ENCODE measurements at regions not wholly inside any gene's neighbourhood (a gene's known extent, or its start where the extent isn't known, plus 50 kb on each side); places are given as distances from the start of the nearest gene placed in this dataset.

- Histone ChIP-seq H3K14ac (ENCODE audit: insufficient read length) (no peak overlapping the region), H3K79me2 (ENCODE audit: control insufficient read depth in 1 of 2, insufficient read depth in 2 of 2, low read length in 2 of 2) (no peaks in the 10 kb centered on the region), H3K23me2 (ENCODE audit: low read depth, low read length) (peaks cover 3% of the 10 kb centered on the region; the same call in 1 of the 2 replicates), H3K9ac (replicated peaks in 1 of 4; ENCODE audit: extremely low read depth in 1 of 4, low read depth in 3 of 4, low read length in 3 of 4) (no peak overlapping the region), H3K36me3 (ENCODE audit: control insufficient read depth in 2 of 4, insufficient read depth in 4 of 4, low read length in 3 of 4) (no peaks in the 10 kb centered on the region), H4K20me1 (replicated peaks in 1 of 2; ENCODE audit: control insufficient read depth in 1 of 2, insufficient read depth in 2 of 2, low read length in 2 of 2) (no peaks in the 10 kb centered on the region), H3K4me1 (replicated peaks in 1 of 4; ENCODE audit: control insufficient read depth in 3 of 4, insufficient read depth in 4 of 4, low read length in 3 of 4) (no peaks in the 10 kb centered on the region), H4K91ac (replicated peaks; ENCODE audit: insufficient read length, low read length) (no peak overlapping the region), H3K27me3 (replicated peaks in 1 of 4; ENCODE audit: control insufficient read depth in 3 of 4, extremely low read depth in 1 of 4, insufficient read depth in 3 of 4, low read length in 3 of 4) (no peaks in the 10 kb centered on the region), H3K4me2 (ENCODE audit: insufficient read depth in 1 of 2, low read depth in 2 of 2, low read length in 2 of 2) (no peak overlapping the region), H2BK120ac (replicated peaks; ENCODE audit: low read depth, low read length) (no peak overlapping the region), H3K79me1 (ENCODE audit: low read depth, low read length) (no peaks in the 10 kb centered on the region), H2BK5ac (ENCODE audit: low read depth, low read length) (no peak overlapping the region), H3K18ac (ENCODE audit: extremely low read depth, low read length) (no peak overlapping the region), H3K56ac (replicated peaks; ENCODE audit: insufficient read length, low read depth, low read length) (no peak overlapping the region), H2BK12ac (ENCODE audit: low read depth, low read length) (no peak overlapping the region), H3K23ac (ENCODE audit: insufficient read length) (no peak overlapping the region), H3K27ac (ENCODE audit: low read depth, low read length) (no peak overlapping the region), H2AFZ (ENCODE audit: low read length) (no peak overlapping the region), H2BK15ac (ENCODE audit: low read length) (no peak overlapping the region), H3K9me3 (ENCODE audit: insufficient read depth in 2 of 2, low read depth in 1 of 2, low read length in 1 of 2) (no peaks in the 10 kb centered on the region), H2AK5ac (ENCODE audit: low read depth, low read length) (no peak overlapping the region), H3K4ac (replicated peaks; ENCODE audit: insufficient read length, low read depth, low read length) (no peak overlapping the region), H3K4me3 (ENCODE audit: extremely low read depth in 1 of 4, insufficient read depth in 2 of 4, low read depth in 3 of 4, low read length in 4 of 4) (no peak overlapping the region), H4K8ac (ENCODE audit: extremely low read depth, insufficient read depth, low read length) (no peak overlapping the region), H2BK20ac (ENCODE audit: low read length) (no peak overlapping the region), H4K5ac (ENCODE audit: insufficient read length, low read depth, low read length) (no peak overlapping the region)
- CTCF ChIA-PET (ENCODE audit: partially characterized antibody): no interaction called here
- FAIRE-seq (no peak), DNase-seq (ENCODE audit: low read depth in 1 of 2, low spot score in 2 of 2) (no peak)
- whole genome bisulfite sequencing, 2 experiments (ENCODE audit: extremely low coverage in 1 of 2, insufficient coverage in 1 of 2, insufficient read length in 1 of 2, insufficient replicate concordance in 2 of 2, low coverage in 1 of 2, low lambda C conversion rate in 2 of 2, missing lambda C conversion rate in 1 of 2): 98% methylated on average over 3 of the region's 3 CpGs; no CpG with 5 or more reads in 1 of the 2 experiments
- POLR2A ChIA-PET (ENCODE audit: partially characterized antibody): no interaction called here
- TF ChIP-seq TEAD4 (IDR thresholded peaks at IDR 0.05; ENCODE audit: low read depth, low read length) (no peak), RAD21 (IDR thresholded peaks at IDR 0.05 in 1 of 2, conservative IDR thresholded peaks at IDR 0.05 in 1 of 2; ENCODE audit: low read depth in 2 of 2, low read length in 2 of 2) (no peak), CREB1 (IDR thresholded peaks at IDR 0.05) (no peak), FOSL1 (IDR thresholded peaks at IDR 0.05; ENCODE audit: insufficient read depth, low read depth, low read length) (no peak), RBBP5 (IDR thresholded peaks at IDR 0.05; ENCODE audit: borderline replicate concordance, low read depth, low read length) (no peak), KDM5A (IDR thresholded peaks at IDR 0.05; ENCODE audit: low read length) (no peak), CHD1 (IDR thresholded peaks at IDR 0.05; ENCODE audit: low read depth, low read length) (no peak), JUND (IDR thresholded peaks at IDR 0.05; ENCODE audit: low read length) (no peak)
- TF ChIP-seq, protein P1, sequence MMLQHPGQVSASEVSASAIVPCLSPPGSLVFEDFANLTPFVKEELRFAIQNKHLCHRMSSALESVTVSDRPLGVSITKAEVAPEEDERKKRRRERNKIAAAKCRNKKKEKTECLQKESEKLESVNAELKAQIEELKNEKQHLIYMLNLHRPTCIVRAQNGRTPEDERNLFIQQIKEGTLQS (IDR thresholded peaks at IDR 0.05; ENCODE audit: insufficient read depth, low read depth, low read length): no peak
- TF ChIP-seq, protein P2, sequence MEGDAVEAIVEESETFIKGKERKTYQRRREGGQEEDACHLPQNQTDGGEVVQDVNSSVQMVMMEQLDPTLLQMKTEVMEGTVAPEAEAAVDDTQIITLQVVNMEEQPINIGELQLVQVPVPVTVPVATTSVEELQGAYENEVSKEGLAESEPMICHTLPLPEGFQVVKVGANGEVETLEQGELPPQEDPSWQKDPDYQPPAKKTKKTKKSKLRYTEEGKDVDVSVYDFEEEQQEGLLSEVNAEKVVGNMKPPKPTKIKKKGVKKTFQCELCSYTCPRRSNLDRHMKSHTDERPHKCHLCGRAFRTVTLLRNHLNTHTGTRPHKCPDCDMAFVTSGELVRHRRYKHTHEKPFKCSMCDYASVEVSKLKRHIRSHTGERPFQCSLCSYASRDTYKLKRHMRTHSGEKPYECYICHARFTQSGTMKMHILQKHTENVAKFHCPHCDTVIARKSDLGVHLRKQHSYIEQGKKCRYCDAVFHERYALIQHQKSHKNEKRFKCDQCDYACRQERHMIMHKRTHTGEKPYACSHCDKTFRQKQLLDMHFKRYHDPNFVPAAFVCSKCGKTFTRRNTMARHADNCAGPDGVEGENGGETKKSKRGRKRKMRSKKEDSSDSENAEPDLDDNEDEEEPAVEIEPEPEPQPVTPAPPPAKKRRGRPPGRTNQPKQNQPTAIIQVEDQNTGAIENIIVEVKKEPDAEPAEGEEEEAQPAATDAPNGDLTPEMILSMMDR (IDR thresholded peaks at IDR 0.05; ENCODE audit: control extremely low read depth in 1 of 3, insufficient read depth in 1 of 3, low read depth in 1 of 3, low read length in 3 of 3): no peak
These were observed 200.3 kb downstream of the HHIPL2 start for GRCh38 chr1:222347627-222348026.

All from H1 (cell line).